NCI-H1436 (cell line): ENCODE measurements at regions not wholly inside any gene's neighbourhood (a gene's known extent, or its start where the extent isn't known, plus 50 kb on each side); places are given as distances from the start of the nearest gene placed in this dataset.
"Not testable (repeated sequence)": the region's sequence is repeated elsewhere in the genome, so short reads cannot be mapped to it uniquely, and the experiment has no call there.

ENCODE experiments used
- DNase-seq: peaks from one replicate; lab custom pipeline; 2025; lab: John Stamatoyannopoulos, UW

GRCh38 chr3:153268564-153269279 lies 106.7 kb downstream of the RAP2B start:
- DNase-seq: no peak

DNA sequence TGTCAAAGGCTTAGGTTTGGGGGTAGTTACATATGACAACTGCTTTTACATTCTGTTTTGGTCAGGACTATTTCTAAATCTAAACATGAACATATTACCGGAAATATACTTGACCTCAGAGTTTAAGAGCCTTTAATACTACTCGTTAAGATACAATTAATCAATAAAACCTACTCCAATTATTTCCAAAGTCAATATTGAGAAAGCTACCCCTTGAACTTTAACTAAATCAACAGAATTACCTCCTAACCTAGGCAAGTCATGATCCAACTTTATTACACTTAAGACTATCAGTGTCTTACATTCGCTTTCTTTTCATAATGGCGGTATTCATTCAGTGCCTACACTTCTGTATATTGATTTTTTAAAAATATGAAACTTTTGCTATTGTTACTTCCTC lies 107.7 kb downstream of the RAP2B start:
- no peak for DNase-seq

DNA sequence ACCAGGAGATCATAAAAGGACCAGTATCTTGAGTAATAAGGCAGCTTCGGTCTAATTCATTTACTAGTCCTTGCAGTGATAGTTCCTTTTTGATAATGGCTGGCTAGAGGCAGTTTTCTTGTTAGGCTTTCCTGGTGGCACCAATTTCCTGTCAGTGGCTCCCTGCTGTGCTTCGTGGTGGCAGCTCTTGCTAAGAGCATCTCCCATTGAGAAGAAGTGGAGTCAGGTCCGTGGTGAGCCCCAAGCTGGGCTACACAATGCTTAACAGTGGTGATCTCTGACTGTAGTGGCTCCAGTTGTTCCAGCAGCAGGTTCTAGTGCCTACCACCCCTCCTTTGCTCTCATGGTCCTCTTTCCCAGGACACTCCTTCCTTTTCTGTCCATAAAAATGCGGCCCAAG lies 111.2 kb downstream of the RAP2B start:
- no peak for DNase-seq

DNA sequence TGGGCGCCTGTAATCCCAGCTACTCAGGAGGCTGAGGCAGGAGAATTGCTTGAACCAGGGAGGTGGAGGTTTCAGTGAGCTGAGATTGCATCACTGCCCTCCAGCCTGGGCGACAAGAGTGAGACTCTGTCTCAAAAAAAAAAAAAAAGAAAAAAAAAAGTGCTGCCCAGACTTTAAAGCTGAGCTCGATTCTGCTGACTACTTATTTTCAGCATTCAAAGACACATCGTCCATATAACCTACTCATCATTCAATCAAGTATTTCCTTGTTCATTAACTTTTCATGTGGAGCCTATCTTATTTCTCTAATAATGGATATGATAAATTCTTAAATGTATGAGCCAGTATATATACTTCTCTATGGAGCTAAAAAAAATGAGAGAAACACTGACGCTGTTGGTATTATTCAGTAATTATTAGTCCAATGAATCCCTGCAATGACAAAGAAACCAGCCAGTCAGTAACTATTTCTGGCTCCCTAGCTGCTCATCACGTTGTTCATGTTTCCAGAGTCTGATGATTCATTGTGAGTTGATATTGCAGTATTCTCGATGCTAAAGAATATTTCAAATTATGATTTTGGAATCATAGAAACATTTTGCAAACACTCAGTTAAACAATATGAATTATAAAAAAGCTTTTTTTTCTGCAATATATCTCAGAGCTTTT lies 111.9 kb downstream of the RAP2B start:
- no peak for DNase-seq

DNA sequence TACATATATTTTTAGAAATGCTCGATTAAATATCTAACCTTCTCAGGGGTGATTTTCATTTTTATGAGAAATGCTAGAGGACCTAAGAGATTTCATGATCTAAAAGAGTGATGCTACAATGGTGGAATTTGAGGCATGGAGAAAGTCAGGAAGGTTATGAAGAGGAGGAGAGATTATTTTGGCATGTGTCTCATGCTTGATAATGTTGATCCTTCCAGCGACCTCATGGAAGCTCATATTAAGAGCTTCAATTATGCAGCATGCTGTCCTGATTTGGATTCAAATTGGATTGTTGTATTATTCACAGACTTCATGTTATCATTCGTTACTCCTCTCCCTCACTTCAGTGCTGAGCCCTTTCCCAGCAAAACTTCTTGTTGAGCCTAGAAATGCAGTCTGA lies 112.5 kb downstream of the RAP2B start:
- DNase-seq: no peak

DNA sequence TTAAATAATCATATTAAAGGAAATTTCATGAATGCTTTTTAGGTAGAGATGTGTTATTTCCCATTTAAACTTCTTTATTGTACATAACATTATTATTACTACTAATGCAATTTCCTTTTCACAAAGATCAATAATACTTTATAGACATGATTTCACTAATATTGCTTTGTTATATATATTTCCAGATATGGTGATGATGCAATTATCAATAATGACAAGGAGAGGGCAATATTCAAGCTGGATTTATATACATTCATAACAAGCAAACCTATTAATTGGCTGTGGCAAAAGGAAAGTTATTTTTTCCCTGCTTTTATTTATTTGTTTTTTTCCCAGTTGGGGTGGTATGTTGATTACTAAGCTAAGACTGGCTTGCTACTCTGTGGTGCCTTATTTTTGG lies 113.5 kb downstream of the RAP2B start:
- no peak for DNase-seq

DNA sequence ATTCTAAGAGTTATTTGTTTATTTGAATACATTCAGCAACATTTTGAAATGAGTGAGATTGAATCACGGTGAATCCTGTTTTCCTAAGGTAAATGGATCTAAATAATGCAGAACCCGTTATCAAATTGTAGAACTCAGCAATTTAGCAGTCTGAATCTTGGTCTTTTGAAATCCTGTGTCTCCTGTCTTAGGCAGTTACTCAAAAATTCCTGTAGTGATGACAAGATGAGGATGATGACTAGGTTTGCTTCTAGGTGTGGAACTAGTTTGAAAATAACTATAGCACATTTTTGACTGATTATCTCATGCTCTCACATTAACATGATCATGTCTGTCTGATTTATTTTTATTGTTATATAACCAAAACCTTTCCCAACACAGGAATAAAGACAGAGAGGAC lies 115.0 kb downstream of the RAP2B start:
- no peak for DNase-seq

GRCh38 chr3:153281236-153281997 lies 119.4 kb downstream of the RAP2B start:
- DNase-seq: not testable (repeated sequence)

DNA sequence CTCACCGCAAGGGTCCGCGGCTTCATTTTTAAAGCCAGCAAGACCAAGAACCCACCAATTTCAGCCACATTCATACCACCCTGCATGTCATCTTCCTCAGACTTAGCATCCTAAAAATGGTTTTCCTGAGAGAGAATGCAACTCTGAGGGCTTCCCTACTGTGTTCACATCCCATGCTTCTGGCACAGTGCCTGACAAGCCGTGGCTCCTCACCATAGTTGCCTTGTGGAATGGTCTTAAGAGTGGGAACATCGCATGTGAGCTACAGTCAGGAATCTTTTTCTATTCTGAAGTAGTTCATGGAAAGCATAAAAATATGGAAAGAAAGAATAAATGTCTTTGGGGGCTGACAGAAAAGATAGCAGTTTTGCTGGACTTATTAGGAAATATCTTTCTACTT lies 120.3 kb downstream of the RAP2B start:
- DNase-seq: no peak

- DNase-seq: no peak
Measured at GRCh38 chr3:153284282-153284938, 122.4 kb downstream of the RAP2B start.

DNA sequence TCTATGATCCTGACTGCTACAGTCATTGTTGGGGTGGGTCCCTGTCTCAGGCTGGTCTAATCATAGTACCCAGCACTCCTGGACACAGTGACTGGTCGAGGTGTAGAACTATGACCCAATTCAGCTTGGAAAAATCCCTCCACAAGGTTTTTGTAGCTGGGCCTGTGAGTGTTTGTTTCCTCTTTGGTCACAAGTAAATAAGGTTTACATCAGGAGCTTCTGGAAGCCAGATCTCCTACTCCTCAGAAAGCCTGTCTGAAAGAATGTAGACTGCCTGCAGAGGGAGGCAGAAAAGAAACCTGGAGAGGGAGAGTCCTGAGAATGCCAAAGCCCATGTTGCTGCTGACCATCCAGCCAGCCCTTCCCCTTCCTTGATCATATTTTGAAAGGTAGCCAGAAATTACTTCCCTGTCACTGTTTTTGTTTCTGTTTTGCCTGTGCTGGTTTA lies 123.2 kb downstream of the RAP2B start:
- no peak for DNase-seq

DNA sequence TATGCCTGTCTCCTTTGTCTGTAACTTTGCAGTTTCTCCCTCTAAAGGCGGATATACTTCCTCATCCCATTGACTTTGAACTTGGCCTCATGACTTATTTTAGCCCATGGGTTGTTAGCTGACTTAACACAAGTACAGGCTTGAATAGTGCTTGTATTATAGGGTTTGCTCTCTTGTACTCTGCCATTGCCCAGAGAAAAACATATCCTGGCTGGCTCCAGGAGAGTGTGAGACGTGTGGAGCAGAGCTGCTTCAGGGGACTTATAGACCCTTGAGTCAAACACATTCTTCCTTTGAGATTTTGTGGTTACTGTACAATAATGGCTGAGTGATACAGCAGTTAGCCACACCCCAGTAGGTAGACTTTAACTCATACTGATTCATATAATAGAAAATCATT lies 124.0 kb downstream of the RAP2B start:
- DNase-seq: no peak

- DNase-seq: no peak
Measured at GRCh38 chr3:153287017-153287416, 125.0 kb downstream of the RAP2B start.

DNA sequence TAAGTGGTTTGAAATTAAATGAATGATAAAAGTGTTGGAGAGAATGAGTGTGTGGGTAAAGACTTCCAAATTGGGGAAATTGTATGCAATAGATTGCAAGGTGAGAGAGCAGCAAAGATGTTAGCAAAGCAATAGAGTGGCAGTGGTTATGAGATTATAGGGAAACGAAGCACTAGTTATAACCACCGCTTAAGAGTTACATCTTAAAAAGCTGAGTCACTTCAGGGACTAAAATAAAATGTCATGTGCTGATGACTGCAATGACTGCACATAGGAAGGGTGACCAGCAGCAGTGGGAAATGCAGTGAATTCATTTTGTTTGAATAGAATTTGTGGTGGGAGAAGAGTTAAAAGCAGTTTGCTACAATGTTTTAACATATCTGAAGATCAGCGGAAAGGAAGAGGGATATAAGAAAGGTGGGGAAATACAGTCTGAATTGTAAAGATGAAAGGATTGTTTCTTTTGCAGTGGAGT lies 127.3 kb downstream of the RAP2B start:
- no peak for DNase-seq

DNA sequence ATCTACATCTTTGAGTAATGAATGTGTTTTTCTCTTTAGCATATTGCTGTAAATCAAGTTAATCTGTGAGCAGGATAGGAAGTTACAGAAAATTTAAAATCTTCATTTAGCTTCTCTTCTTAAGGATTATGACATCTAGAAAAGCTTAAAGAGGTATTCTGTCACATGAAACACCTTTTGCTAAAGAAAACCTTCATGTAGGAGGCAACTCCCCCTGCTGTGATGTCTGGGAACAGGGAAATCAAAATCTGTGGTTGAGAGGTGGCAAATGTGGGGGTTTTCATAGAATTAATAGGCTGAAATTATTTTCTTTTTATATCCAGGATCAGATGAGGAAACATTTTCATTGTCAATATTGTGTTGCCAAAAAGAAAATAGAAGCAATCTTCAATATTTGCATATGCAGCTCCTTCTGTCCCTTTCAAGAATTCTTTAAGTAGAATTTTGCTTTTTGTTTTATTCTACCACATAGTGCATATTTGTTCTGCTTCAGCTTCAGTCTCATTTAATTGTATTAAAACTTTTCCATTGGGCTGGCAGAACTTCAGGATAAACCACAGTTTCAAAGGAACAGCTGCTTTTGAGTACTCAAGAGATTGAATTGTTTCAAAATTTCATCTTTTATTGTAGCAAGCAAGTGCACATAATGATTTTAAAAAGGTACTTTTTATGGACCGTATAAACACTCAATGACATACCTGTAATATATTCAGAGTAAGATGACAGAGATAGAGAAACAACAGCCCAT lies 128.4 kb downstream of the RAP2B start:
- no peak for DNase-seq

- DNase-seq: no peak
Measured at GRCh38 chr3:153291059-153291685, 129.1 kb downstream of the RAP2B start.

GRCh38 chr3:153293265-153293664 lies 131.2 kb downstream of the RAP2B start:
- DNase-seq: no peak

DNA sequence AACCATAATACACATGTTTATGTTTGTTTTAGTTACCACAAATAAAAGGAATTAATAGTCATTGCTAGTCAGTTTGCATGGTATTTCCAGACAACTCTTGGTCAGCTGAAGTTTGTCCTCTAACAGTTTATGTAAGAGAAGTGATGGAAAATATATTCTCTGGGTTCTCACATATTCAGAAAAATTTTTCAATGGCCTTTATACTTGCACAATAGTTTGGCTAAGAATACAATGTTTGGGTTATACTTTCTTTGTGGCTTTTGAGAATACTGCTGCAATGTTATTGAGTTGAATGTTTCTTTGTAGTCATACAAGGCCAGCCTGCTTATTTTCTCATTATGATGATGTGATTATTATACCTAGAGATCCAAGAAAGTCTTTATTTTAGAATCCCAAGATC lies 133.9 kb downstream of the RAP2B start:
- no peak for DNase-seq

DNA sequence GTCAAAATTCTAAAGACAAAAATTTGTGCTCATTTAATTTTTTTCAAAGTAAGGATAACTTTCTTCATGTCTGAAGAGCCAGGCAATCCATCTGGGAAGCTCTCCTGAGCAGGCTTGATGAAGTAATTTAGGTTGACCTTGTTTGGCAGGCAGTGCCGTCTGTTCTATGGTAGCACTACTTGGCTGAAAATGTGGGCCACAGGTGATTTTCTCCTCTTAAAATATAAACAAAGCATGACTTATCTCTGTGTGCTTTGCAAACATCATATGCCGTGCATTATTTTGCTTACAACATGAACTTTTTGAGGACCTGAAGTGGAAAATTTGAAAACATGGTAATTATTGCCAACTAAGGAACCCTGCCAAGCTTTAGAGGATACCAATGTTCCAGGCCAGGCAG lies 143.2 kb downstream of the RAP2B start:
- DNase-seq: no peak

DNA sequence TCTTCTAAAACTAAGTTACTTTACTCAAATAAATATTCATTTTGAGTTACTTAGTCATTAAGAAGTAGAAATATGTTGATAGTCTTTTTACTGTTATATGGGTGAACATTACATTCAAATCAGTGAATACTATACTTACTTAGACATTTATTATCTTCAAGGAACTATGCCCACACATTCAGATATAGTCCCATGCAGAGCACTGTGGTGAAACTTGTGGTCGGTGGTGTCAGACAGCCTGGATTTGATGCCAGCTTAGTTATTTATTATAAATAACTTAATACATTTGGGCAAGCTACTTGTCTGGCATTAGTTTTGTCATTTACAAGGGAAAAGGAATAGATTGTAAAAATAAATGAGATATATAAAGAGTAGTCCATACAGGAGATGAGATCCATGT lies 149.5 kb downstream of the RAP2B start:
- DNase-seq: no peak

GRCh38 chr3:153313302-153313965 lies 151.4 kb downstream of the RAP2B start:
- DNase-seq: no peak
